Muscle of leg (tissue), 3 donors: ENCODE measurements at regions not wholly inside any gene's neighbourhood (a gene's known extent, or its start where the extent isn't known, plus 50 kb on each side); places are given as distances from the start of the nearest gene placed in this dataset.

Source experiments
- DNase-seq: peaks from one replicate; pipeline ENCODE4 v3.0.0; 2013
- H3K27ac ChIP-seq: one replicate; pipeline ENCODE4 v1.5.1; 2013; ENCODE audit warnings: mild to moderate bottlenecking, low read length, control low read depth
- H3K27me3 ChIP-seq: one replicate; pipeline ENCODE4 v1.6.1; 2013; ENCODE audit warnings: low read length; ENCODE audit not compliant: control insufficient read depth, insufficient read depth
- H3K36me3 ChIP-seq: one replicate; pipeline ENCODE4 v1.6.1; 2013; ENCODE audit warnings: low read length; ENCODE audit not compliant: control insufficient read depth, insufficient read depth
- H3K4me1 ChIP-seq: one replicate; pipeline ENCODE4 v1.6.1; 2013; ENCODE audit warnings: low read length; ENCODE audit not compliant: control insufficient read depth, insufficient read depth
- H3K4me3 ChIP-seq: one replicate; pipeline ENCODE4 v1.5.1; 2013; ENCODE audit warnings: low read length, control low read depth
- H3K9me3 ChIP-seq: replicated peaks from 2 replicates; pipeline ENCODE4 v1.6.1; 2013; ENCODE audit warnings: low read depth, low read length; ENCODE audit not compliant: control insufficient read depth
- WGBS: methylation state at CpG from one replicate; pipeline ENCODE4 v1.1.5; 2013; ENCODE audit warnings: missing lambda C conversion rate; ENCODE audit not compliant: insufficient coverage; 5-methylcytosine and 5-hydroxymethylcytosine counted together

DNA sequence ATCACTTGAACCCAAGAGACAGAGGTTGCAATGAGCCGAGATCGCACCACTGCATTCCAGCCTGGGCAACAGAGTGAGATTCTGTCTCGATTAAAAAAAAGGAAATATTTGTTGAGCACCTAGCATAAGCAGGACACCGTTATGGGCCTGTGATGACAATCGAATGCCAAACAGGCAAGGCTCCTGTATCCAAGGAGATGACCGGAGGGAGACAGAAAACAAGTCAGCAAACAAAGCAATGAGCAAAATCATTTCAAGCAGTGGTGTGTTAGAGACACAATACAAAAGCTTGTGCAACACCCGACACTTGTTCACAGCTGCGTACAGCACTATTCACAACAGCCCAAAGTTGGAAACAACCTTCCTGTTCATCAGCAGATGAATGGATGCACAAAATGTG, 87.1 kb upstream of the CPEB4 start:
- Histone ChIP-seq H3K27ac (no peak overlapping the region), H3K9me3 (no peaks in the 10 kb centered on the region), H3K4me3 (no peak overlapping the region), H3K27me3 (peaks cover 3% of the 10 kb centered on the region), H3K36me3 (no peaks in the 10 kb centered on the region), H3K4me1 (no peaks in the 10 kb centered on the region)
- no peak for DNase-seq
- 92% methylated on average over 7 of the region's 8 CpGs for WGBS

DNA sequence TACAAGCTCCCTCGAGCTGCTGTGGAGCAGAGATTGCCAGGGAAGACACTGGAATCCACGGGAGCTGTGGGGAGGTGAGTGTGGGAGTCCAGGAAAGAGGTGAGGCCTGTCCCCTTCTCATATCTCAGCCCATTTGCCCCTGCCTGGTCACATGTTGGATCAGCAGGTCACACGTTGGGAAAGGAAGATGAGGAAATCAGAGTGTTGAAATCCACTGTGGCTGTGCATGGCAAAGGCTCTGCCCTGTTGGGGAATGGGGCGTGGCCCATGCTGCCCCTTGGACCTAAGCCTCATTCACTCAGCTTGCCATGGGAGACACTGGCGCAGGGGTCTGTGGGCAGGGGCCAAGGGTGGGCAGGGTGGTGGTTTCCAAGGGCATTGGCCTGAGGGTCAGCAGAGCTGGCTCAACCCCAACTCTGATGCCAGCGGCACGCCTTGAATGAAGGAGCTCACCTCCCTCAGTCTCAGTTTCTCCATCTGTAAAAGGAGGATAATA, 85.4 kb upstream of the CPEB4 start:
- Histone ChIP-seq H3K36me3 (no peaks in the 10 kb centered on the region), H3K9me3 (no peaks in the 10 kb centered on the region), H3K4me1 (no peaks in the 10 kb centered on the region), H3K27me3 (peaks cover 3% of the 10 kb centered on the region), H3K27ac (no peak overlapping the region), H3K4me3 (no peak overlapping the region)
- peak; percentile 30 for DNase-seq
- no CpG with 5 or more reads among the region's 7 CpGs for WGBS

DNA sequence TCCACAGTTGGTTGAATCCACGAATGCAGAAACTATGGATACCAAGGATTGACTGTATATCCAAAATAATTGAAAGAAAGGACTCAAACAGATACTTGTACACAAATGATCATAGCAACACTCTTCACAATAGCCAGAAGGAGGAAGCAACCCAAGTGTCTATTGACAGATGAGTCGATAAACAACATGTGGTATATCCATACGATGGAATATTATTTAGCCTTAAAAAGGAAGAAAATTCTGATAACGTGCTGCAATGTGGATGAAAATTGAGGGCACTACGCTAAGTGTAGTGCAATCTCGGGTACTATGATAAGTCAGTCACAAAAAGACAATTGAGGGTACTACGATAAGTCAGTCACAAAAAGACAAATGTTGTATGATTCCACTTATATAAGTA, 83.6 kb upstream of the CPEB4 start:
- no peaks in the 10 kb centered on the region for H3K27me3 ChIP-seq
- H3K4me1 ChIP-seq, result no peaks in the 10 kb centered on the region
- no peak for DNase-seq
- no peaks in the 10 kb centered on the region for H3K36me3 ChIP-seq
- H3K27ac ChIP-seq, result no peak overlapping the region
- WGBS, result 100% methylated on average over 2 of the region's 7 CpGs
- no peaks in the 10 kb centered on the region for H3K9me3 ChIP-seq
- no peak overlapping the region for H3K4me3 ChIP-seq

DNA sequence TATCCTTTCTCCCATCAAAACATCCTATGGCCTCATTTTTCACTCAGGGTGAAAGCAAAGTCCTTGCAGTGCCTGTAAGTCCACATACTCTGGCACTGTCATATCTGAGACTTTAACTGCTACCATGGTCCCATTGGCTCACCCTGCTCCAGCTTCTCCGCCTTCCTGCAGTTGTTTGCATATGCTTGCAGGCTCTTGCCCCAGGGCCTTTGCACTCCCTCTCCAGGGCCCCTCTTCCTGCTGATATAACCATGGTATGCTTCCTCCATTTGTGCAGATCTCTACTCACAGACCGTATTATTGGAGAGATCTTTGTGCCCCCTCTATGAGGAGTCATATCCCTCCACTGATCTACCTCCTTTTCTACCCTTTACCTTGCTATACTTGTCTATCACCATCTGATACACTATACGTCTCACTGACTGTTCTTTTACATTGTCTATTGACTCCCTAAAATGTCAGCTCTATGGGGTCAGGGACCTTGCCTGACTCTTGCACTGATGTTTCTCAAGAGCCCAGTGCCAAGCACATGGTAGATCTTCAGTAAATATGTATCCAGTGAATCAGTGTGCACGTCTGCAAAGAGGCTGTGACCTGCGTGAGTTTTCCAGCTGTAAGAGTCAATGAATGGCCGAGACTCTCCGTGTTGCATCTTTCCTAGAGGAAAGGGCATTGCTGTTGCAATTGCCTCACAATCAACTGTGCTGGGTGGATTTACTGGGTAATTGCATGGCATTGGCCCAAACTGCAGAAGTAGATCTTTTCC, 81.7 kb upstream of the CPEB4 start:
- WGBS, result 69% methylated on average over 7 of the region's 7 CpGs
- Histone ChIP-seq H3K4me3 (no peak overlapping the region), H3K9me3 (no peaks in the 10 kb centered on the region), H3K4me1 (no peaks in the 10 kb centered on the region), H3K36me3 (no peaks in the 10 kb centered on the region), H3K27ac (no peak overlapping the region), H3K27me3 (no peaks in the 10 kb centered on the region)
- no peak for DNase-seq

DNA sequence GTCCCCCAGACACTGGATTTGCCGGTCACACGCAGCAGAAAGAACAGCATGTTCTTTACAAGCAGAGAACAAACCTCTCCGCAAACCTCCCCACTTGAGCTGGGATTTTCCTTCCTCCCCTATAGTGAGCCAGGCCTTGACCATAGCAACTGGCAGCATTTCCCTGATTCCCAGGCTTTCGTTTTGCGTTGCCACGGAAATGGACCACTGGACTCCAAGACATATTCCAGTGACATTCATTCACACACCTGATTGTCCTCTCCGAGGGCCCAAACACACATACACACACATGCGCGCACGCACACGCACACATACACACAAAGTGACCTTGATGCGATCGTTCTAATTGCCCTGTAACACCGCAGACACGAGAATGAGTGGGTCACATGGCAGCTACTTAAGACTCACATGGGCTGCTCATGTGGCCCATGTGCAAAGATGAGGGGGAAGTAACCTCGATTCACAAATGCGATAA, 80.9 kb upstream of the CPEB4 start:
- no peak overlapping the region for H3K27ac ChIP-seq
- H3K4me3 ChIP-seq, result no peak overlapping the region
- H3K27me3 ChIP-seq, result no peaks in the 10 kb centered on the region
- H3K36me3 ChIP-seq, result no peaks in the 10 kb centered on the region
- no peak for DNase-seq
- 70% methylated on average over 8 of the region's 17 CpGs for WGBS
- H3K4me1 ChIP-seq, result no peaks in the 10 kb centered on the region
- no peaks in the 10 kb centered on the region for H3K9me3 ChIP-seq

DNA sequence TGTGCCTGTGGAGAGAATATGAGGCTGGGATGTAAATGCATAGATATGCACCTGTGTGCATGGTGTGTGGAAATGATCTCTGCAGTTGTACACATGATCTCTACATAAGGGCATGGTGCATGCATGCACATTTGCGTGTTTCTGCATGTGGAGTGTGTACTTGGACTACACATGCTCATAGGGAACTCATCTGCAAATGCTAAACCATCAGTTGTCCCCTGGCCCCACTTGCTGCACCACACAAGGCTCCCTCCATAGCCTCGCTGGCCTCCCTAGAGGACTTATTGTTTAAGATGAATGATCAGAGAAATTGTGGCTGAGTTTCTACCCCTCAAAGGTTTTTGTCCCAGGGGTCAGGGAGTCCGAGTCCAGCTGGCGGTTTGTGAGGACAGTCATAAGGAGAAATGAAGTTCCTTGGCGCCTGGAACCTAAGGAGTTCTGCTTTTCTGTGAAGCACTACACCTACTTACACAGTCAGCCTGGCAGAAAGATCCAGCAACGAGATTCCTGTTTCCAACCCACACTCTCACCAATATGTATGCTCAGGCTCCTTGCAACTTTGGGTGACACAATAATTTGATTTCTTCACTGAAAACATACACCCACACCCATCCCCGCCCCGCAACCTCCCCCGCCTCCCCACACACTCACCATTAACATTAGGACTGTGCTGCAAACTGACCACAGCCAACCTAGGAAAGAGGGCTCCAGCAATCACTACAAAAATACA, 79.9 kb upstream of the CPEB4 start:
- H3K4me1 ChIP-seq, result no peaks in the 10 kb centered on the region
- 70% methylated on average over 1 of the region's 9 CpGs for WGBS
- H3K27ac ChIP-seq, result no peak overlapping the region
- DNase-seq, result no peak
- H3K4me3 ChIP-seq, result no peak overlapping the region
- H3K27me3 ChIP-seq, result no peaks in the 10 kb centered on the region
- H3K9me3 ChIP-seq, result no peaks in the 10 kb centered on the region
- no peaks in the 10 kb centered on the region for H3K36me3 ChIP-seq

DNA sequence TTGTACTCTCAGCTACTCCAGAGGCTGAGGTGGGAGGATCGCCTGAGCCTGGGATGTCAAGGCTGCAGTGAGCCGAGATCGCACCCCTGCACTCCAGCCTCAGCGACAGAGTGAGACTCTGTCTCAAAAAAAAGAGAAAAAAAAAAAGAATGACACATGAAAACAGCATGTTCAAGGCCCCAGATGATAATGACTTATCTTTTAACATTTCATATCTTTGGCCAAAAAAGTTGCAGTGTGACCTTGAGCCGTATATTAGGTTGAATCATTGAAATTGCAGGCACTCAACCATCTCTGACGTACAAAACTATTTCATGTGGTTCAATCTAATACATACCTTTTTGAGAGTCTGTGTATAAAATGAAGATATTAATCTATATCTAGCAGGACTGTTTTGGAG, 79.1 kb upstream of the CPEB4 start:
- no peak for DNase-seq
- Histone ChIP-seq H3K9me3 (no peaks in the 10 kb centered on the region), H3K27me3 (no peaks in the 10 kb centered on the region), H3K36me3 (no peaks in the 10 kb centered on the region), H3K4me3 (no peak overlapping the region), H3K4me1 (no peaks in the 10 kb centered on the region), H3K27ac (no peak overlapping the region)
- 100% methylated on average over 2 of the region's 6 CpGs for WGBS

DNA sequence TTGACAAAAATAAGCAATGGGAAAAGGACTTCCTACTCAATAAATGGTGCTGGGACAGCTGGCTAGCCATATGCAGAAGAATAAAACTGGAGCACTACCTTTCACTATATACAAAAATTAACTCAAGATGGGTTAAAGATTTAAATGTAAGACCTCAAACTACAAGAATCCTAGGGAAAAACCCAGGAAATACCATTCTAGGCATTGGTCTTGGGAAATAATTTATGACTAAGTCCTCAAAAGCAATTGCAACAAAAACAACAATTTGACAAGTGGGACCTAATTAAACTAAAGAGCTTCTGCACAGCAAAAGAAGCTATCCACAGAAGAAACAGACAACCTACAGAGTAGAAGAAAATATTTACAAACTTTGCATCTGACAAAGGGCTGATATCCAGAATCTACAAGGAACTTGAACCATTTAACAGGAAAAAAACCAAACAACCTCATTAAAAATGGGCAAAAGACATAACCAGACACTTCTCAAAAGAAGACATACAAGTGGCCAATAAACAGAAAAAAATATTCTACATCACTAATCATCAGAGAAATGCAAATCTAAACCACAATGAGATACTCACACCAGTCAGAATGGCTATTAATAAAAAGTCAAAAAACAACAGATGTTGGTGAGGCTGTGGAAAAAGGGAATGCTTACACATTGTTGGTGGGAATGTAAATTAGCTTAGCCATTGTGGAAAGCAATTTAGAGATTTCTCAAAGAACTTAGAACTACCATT, 75.2 kb upstream of the CPEB4 start:
- Histone ChIP-seq H3K27ac (no peak overlapping the region), H3K27me3 (no peaks in the 10 kb centered on the region), H3K36me3 (no peaks in the 10 kb centered on the region), H3K4me3 (no peak overlapping the region), H3K9me3 (no peaks in the 10 kb centered on the region), H3K4me1 (no peaks in the 10 kb centered on the region)
- no peak for DNase-seq

DNA sequence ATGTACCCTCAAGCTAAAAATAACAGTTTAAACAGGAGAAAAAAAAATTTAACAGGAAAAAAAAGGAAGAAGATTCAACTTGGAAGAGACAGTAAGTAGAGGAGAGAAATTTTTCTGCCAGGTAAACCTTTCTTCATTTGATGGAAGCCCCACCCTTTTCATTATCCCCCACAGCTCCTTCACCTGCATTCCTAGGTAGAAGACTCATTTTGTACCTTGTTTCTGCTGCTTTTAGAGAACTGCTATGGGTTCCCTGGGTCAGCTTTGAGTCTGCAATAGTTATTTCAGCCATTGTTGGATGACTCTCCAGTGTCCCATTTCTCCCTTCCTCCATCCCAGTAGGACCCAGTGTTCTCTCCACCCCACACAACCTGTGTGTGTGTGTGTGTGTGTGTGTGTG, 74.1 kb upstream of the CPEB4 start:
- no peaks in the 10 kb centered on the region for H3K27me3 ChIP-seq
- H3K27ac ChIP-seq, result no peak overlapping the region
- H3K36me3 ChIP-seq, result no peaks in the 10 kb centered on the region
- H3K4me1 ChIP-seq, result no peaks in the 10 kb centered on the region
- no peaks in the 10 kb centered on the region for H3K9me3 ChIP-seq
- H3K4me3 ChIP-seq, result no peak overlapping the region
- DNase-seq, result no peak

DNA sequence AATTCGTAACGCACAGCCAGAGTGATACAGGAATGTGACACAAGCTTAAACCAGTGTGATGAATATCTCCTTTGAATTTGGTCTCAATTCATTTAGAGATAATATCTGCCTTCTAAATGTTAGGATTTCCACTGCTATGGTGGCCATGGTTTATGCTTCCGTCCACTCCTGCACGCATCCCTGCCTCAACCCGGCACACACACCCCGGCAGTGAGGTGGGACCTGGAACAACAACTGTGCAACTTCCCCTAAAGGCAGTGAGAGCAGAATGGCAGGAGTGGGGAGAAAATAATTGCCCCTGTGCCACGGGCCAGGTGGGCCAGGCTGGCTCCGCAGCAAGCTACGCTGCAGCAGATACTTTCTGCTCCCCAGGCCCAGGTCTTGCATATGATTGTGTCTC, 72.6 kb upstream of the CPEB4 start:
- no peaks in the 10 kb centered on the region for H3K27me3 ChIP-seq

More for the DNA sequence above, 72.6 kb upstream of the CPEB4 start:
- no peak for DNase-seq
- no peak overlapping the region for H3K4me3 ChIP-seq
- no peaks in the 10 kb centered on the region for H3K4me1 ChIP-seq
- H3K36me3 ChIP-seq, result no peaks in the 10 kb centered on the region
- 80% methylated on average over 7 of the region's 9 CpGs for WGBS
- H3K27ac ChIP-seq, result no peak overlapping the region
- peaks cover 2% of the 10 kb centered on the region for H3K9me3 ChIP-seq
